ENCODE measurements at regions not wholly inside any gene's neighbourhood (a gene's known extent, or its start where the extent isn't known, plus 50 kb on each side); places are given as distances from the start of the nearest gene placed in this dataset.

DNA sequence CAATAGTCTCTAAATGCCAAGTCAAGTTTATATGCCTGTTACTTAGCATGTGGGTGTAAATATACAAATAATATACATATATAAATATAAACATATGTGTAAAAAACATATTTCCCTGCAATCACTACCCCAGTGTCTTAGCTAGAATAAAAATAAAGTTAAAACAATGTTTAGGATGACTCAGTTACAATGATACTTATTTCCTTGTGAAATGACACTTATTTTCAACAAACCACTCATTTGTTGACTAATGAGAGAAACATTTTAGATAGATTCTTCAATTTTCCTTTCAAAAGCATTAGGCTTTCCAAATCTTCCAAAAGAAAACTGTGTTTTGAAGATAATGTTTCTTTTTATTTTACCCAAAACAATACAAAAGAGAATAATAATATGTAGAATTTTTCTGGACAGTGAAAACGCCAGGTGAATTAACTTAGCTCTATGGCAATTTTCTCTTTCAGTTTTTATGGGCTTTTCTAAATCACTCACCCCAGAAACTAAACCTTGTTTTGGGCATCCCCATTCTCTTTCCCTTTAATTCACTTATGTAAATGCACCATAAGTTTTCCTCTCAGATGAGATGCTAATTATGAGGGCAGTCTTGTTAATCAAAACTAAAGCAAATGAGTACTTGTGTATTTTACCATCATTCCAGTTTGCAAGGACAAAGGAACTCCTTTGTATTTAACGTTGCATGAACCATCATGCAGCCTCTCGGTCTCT is 465.9 kb downstream of the BCAT1 start:
- Mint-ChIP-seq H3K27ac (no peak overlapping the region), H3K36me3 (no peaks in the 10 kb centered on the region), H3K9me3 (peaks cover 7% of the 10 kb centered on the region), H3K4me1 (no peaks in the 10 kb centered on the region), H3K4me3 (no peak overlapping the region)
- DNase-seq (ENCODE audit: low spot score in 2 of 2) (no peak), ATAC-seq (no peak)

DNA sequence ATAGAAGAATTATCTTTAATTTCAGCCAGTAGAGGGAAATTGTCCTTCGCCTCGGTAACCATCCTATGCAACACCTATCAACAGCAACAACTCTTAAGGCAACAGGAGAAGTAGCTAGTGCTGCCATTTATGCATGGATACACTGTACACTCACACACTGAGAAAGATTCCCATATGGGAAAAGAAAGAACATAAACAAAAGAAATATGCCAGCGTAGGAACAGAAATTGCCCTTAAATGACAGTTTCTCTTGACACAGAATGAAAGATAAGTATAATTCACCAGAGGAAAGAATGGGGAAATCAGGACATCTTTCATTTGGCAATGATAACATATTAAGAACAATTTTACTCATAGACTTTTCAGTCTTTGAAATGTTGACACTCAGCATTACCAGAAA is 466.9 kb downstream of the BCAT1 start:
- DNase-seq (ENCODE audit: low spot score in 2 of 2): no peak
- Mint-ChIP-seq H3K9me3 (peaks cover 7% of the 10 kb centered on the region), H3K4me3 (no peak overlapping the region), H3K4me1 (no peaks in the 10 kb centered on the region), H3K27ac (no peak overlapping the region), H3K36me3 (no peaks in the 10 kb centered on the region)
- no peak for ATAC-seq

DNA sequence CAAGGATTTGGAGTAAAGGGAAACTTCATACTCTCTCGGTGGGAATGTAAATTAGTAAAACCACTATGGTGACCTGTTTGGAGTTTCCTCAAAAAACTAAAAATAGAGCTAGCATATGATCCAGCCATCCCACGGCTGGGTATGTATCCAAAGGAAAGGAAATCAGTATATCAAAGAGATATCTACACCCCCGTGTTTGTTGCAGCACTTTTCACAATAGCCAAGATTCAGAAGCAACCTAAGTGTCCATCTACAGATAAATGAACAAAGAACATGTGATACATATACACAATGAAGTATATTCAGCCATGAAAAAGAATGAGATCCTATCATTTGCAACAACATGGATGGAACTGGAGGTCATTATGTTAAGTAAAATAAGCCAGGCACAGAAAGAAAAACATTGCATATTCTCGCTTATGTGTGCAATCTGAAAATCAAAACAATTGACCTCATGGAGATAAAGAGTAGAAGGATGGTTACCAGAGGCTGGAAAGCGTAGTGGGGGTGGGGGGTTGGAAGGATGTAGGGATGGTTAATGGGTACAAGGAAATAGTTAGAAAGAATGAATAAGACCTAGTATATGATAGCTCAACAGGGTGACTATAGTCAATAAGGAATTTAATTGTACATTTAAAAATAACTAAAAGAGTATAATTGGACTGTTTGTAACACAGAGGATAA is 468.0 kb downstream of the BCAT1 start:
- Mint-ChIP-seq H3K36me3 (no peaks in the 10 kb centered on the region), H3K27ac (no peak overlapping the region), H3K9me3 (no peaks in the 10 kb centered on the region), H3K4me1 (no peaks in the 10 kb centered on the region), H3K4me3 (no peak overlapping the region)
- no peak for ATAC-seq
- no peak for DNase-seq (ENCODE audit: low spot score in 2 of 2)

DNA sequence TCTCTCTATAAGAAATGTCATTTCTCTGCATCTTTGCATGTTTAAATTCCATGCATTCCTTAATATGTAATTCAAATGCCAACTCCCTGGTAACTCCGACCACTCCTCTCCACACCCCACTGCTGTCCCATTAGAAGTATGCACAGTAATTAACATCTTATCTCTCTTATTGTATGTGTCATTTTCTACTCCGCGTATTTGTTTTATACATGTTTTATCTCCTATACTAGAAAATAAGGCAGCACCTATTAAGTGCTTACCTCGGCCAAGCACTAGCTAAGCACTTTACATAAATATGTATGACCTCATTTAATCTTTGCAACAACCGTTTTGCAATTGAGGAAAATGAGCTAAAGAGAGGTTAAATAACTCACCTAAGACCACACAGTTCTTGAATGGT is 469.8 kb downstream of the BCAT1 start:
- H3K36me3 Mint-ChIP-seq: no peaks in the 10 kb centered on the region
- H3K4me3 Mint-ChIP-seq: no peak overlapping the region
- H3K9me3 Mint-ChIP-seq: no peaks in the 10 kb centered on the region
- no peak overlapping the region for H3K27ac Mint-ChIP-seq
- ATAC-seq (no peak), DNase-seq (ENCODE audit: low spot score in 2 of 2) (no peak)
- no peaks in the 10 kb centered on the region for H3K4me1 Mint-ChIP-seq

DNA sequence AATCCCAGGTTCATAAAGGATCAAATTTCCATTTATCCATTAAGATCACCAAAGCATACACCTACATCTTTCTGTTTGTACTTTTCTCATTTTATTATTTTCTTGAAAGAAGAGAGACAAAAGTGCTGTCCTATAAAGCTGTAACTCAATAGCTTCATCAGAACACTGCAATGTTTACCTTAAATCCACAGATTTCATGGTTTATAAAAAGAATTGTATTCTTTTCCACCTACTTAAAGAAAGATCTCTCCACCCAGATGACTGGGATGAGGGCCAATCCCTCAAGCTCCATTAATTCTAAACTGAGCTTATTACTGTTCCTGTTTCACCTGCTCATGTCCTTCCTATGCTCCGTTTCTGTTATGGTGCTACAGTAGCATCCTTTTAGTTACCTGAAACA is 470.6 kb downstream of the BCAT1 start:
- Mint-ChIP-seq H3K4me3 (no peak overlapping the region), H3K4me1 (no peaks in the 10 kb centered on the region), H3K27ac (no peak overlapping the region), H3K9me3 (no peaks in the 10 kb centered on the region), H3K36me3 (no peaks in the 10 kb centered on the region)
- DNase-seq (ENCODE audit: low spot score in 2 of 2): no peak
- no peak for ATAC-seq

DNA sequence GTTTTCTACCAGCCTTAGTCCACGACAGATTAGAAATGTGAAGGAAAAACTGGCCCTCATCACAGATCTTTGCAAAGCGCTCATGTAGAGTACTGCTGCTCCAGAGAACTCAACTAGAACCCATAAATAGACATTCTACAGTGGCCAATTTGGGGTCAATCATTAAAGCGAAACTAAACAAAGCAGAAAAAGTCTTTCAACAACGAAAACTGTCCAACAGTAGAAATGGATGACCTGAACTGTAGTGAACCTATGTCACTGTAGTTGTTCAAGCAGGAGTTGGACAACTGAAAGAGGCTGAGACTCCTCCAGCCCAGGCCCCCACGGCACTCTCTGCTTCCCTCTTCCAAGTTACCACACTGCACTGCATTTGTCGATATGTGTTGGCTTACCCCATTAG is 472.6 kb downstream of the BCAT1 start:
- Mint-ChIP-seq H3K36me3 (no peaks in the 10 kb centered on the region), H3K9me3 (no peaks in the 10 kb centered on the region), H3K4me3 (no peak overlapping the region), H3K4me1 (no peaks in the 10 kb centered on the region), H3K27ac (no peak overlapping the region)
- ATAC-seq (no peak), DNase-seq (ENCODE audit: low spot score in 2 of 2) (no peak)

DNA sequence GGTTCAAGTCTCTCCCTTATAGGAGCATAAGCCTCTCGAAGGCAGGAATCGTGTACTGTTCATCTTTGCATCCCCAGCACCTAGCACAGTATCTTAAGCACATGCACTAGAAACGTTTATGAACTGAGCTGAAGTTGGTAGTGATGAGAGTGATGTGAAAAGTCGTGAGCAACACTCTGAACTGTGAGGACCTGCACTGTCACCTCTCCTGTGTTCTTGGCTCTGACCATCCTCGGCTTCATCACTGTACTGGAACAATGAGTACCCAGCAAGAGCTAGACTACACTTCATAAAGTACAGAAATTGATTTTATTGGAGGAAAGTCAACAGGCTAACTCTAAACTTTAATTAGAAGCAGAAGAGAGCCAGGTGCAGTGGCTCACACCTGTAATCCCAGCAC is 473.6 kb downstream of the BCAT1 start:
- ATAC-seq: no peak
- Mint-ChIP-seq H3K36me3 (no peaks in the 10 kb centered on the region), H3K4me3 (no peak overlapping the region), H3K27ac (no peak overlapping the region), H3K9me3 (no peaks in the 10 kb centered on the region), H3K4me1 (no peaks in the 10 kb centered on the region)
- DNase-seq (ENCODE audit: low spot score in 2 of 2): no peak

DNA sequence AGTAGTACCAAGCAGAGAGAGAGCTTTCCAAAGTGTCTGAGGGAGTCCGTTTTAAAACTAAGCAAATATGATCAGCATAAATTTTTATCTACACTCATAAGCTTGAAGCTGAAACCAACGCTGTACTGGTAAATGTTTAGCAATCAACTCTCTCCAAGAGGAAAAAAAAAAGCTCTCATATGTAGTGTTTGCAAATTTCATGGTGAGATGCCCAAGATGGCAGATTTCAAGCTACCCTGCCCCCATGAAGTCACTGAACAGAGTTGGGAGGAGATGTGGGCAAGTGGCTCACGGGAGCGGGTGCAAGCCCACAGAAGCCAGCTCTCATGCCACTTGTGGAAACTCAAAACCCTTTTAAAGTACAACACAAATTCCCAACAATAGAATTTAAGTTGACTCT is 475.8 kb downstream of the BCAT1 start:
- H3K4me1 Mint-ChIP-seq: no peaks in the 10 kb centered on the region
- peaks cover 5% of the 10 kb centered on the region for H3K9me3 Mint-ChIP-seq
- H3K4me3 Mint-ChIP-seq: no peak overlapping the region
- no peak for DNase-seq (ENCODE audit: low spot score in 2 of 2)
- no peak overlapping the region for H3K27ac Mint-ChIP-seq
- H3K36me3 Mint-ChIP-seq: no peaks in the 10 kb centered on the region
- no peak for ATAC-seq

DNA sequence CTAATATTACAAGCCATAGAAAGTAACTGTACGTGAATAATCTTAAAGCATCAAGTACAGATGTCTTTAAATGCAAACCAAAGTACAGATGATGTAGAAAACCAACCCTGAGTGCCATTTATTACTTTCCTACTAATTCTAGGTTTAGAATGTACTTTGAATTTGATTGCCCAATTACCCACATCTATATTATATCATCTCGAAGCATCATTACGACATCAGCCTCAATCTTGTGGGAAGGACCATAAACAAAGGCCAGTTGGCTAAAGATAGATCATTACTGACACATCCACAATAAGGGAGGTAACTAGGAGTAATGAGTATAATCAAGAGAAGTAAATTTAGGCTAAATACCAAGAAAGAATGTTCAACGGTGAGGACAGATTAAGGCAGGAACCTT is 478.9 kb downstream of the BCAT1 start:
- DNase-seq (ENCODE audit: low spot score in 2 of 2): no peak
- no peak overlapping the region for H3K4me3 Mint-ChIP-seq
- ATAC-seq: no peak
- H3K9me3 Mint-ChIP-seq: peaks cover 5% of the 10 kb centered on the region
- H3K4me1 Mint-ChIP-seq: no peaks in the 10 kb centered on the region
- H3K36me3 Mint-ChIP-seq: no peaks in the 10 kb centered on the region
- H3K27ac Mint-ChIP-seq: no peak overlapping the region

DNA sequence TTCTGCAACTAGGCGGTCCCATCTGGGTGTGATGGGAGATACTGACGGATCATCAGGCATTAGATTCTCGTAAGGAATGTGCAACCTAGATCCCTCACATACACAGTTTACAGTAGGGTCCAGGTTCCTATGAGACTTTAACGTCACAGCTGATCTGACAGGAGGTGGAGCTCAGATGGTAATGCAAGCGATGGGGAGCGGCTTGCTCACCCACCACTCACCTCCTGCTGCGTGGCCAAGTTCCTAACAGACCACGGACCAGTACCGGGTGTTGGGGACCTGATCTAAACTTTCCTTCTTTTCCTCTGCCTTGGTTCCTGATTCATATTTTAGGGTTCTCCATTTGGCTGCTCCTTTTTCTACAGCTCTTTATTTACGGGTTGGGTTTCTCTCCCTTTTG is 479.8 kb downstream of the BCAT1 start:
- Mint-ChIP-seq H3K4me1 (no peaks in the 10 kb centered on the region), H3K27ac (no peak overlapping the region), H3K36me3 (no peaks in the 10 kb centered on the region), H3K9me3 (peaks cover 5% of the 10 kb centered on the region), H3K4me3 (no peak overlapping the region)
- no peak for ATAC-seq
- no peak for DNase-seq (ENCODE audit: low spot score in 2 of 2)

DNA sequence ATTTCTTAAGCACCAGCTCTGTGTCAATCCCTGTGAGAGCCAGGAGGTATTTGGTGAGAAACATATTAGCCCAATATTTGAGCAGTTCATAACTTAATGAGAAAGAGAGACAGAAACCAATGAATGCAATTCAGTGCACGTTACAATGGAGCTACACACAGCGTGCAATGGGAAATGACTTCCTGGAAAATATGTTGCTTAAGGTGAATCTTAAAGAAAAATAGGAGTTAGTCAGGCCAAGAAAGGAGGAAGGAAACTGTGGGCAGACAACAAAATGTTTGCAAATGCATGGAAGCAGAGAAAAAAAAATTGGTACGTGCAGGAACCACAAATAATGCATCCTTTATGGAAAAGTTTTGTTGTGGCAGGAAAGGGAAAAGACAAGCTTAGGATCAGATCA is 481.7 kb downstream of the BCAT1 start:
- DNase-seq (ENCODE audit: low spot score in 2 of 2) (no peak), ATAC-seq (no peak)
- Mint-ChIP-seq H3K4me1 (no peaks in the 10 kb centered on the region), H3K4me3 (no peak overlapping the region), H3K36me3 (no peaks in the 10 kb centered on the region), H3K27ac (no peak overlapping the region), H3K9me3 (peaks cover 5% of the 10 kb centered on the region)

DNA sequence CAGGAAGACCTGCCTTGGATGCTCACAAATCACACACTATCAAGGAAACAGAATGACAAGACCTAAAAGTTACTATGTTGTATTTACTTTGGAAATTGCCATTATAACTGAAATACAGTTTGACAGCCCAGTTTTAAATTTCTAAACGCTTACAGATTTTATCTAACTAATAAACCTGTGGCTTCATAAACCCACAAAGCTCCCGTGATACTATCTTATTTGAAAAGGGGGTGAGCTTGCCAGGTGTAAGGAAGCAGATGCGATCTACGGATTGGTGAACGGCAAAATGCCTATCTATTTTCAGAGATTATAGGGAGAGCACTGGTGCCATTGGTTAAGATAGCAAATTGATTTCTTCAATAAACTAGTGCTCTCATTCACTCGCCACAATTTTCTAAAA is 485.5 kb downstream of the BCAT1 start:
- Mint-ChIP-seq H3K4me1 (no peaks in the 10 kb centered on the region), H3K27ac (no peak overlapping the region), H3K36me3 (no peaks in the 10 kb centered on the region), H3K9me3 (no peaks in the 10 kb centered on the region), H3K4me3 (no peak overlapping the region)
- DNase-seq (ENCODE audit: low spot score in 2 of 2) (no peak), ATAC-seq (no peak)

DNA sequence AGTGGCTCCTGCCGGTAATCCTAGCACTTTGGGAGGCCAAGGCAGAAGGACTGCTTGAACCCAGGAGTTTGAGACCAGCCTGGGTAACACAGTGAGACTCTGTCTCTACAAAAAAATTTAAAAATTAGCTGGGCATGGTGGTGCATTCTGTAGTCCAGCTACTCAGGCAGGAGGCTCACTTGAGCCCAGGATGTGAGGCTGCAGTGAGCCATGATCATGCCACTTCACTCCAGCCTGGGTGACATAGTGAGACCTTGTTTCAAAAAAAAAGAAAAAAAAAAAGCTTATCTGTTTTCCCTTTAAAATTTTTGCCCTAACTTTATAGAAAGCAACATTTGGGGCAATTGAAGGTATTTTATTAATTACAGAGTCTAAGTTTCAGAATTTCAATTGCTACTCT is 486.0 kb downstream of the BCAT1 start:
- ATAC-seq (no peak), DNase-seq (ENCODE audit: low spot score in 2 of 2) (no peak)
- no peak overlapping the region for H3K27ac Mint-ChIP-seq
- H3K9me3 Mint-ChIP-seq: no peaks in the 10 kb centered on the region
- no peak overlapping the region for H3K4me3 Mint-ChIP-seq
- H3K4me1 Mint-ChIP-seq: no peaks in the 10 kb centered on the region
- no peaks in the 10 kb centered on the region for H3K36me3 Mint-ChIP-seq

DNA sequence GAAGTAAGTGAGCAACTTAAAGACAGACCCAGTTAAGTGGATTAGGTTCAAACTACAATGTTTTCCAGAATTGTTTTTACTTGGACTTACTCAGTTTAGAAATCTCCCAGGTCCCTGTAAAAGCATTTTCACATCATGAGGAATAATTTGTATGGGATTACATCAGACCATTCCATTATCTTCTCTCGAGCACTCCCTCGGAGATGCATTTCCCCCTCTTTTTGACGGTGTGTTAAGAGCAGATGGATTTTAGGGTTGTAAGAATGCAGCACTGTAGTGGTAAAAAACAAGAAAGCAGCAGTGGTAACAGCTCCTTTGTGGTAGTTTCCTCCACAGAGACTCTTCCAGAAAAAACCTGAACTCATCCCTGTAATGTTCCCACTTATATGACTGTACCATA is 488.4 kb downstream of the BCAT1 start:
- Mint-ChIP-seq H3K9me3 (no peaks in the 10 kb centered on the region), H3K27ac (no peak overlapping the region), H3K36me3 (no peaks in the 10 kb centered on the region), H3K4me3 (no peak overlapping the region), H3K4me1 (no peaks in the 10 kb centered on the region)
- ATAC-seq (no peak), DNase-seq (ENCODE audit: low spot score in 2 of 2) (no peak)

DNA sequence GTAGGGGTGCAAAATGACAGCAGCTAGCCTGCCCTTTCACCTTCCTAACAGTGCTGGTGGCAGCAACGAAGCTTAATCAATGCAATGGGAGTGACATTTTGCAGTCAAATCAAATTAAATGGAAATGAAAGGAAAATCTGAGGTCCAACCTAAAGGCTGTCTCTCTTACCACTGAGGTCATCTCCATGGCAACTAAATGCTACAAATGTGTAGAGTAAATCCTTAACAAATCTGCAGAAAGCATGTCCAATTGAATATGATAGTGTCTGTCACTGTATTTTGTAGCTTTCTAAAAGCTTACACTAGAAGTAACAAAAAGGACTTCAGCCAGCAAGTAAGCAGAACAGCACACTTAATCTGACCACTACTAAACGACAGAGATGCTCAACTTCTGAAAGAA is 488.8 kb downstream of the BCAT1 start:
- ATAC-seq (no peak), DNase-seq (ENCODE audit: low spot score in 2 of 2) (no peak)
- no peaks in the 10 kb centered on the region for H3K9me3 Mint-ChIP-seq
- no peak overlapping the region for H3K4me3 Mint-ChIP-seq
- no peaks in the 10 kb centered on the region for H3K36me3 Mint-ChIP-seq
- no peak overlapping the region for H3K27ac Mint-ChIP-seq
- H3K4me1 Mint-ChIP-seq: no peaks in the 10 kb centered on the region

DNA sequence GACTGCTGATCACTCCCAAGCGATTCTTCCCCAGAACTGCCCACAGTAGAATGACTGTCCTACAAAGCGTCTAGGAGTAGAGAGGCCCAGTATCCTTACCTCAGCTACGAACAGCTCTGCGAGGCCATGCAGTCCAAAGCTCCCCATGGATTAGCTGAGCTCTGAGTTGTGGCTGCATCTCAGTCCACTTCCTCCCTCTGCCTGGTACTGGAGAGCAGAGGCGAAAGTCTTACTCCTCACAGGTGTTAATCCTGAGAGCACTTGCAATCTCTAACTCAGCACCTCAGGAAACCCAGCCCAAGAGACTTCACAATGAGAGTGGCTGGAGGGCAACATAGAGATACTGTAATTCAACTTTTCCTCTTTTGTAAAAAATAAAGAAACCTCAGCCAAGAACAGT is 493.1 kb downstream of the BCAT1 start:
- Mint-ChIP-seq H3K36me3 (no peaks in the 10 kb centered on the region), H3K4me1 (no peaks in the 10 kb centered on the region), H3K27ac (no peak overlapping the region), H3K4me3 (no peak overlapping the region), H3K9me3 (no peaks in the 10 kb centered on the region)
- no peak for DNase-seq (ENCODE audit: low spot score in 2 of 2)
- no peak for ATAC-seq

Data from stimulated activated effector memory CD8-positive, alpha-beta T cell treated with anti-CD3 and anti-CD28 coated beads, Interleukin-12 subunit alpha, Interleukin-12 subunit beta, amount 100 ng/mL, for 72 hours (primary cell).